ENCODE measurements at regions not wholly inside any gene's neighbourhood (a gene's known extent, or its start where the extent isn't known, plus 50 kb on each side); places are given as distances from the start of the nearest gene placed in this dataset.
A peak's percentile ranks its signal among the peaks of the same experiment; 100 is the strongest.
"Not testable (repeated sequence)": the region's sequence is repeated elsewhere in the genome, so short reads cannot be mapped to it uniquely, and the experiment has no call there.

DNA sequence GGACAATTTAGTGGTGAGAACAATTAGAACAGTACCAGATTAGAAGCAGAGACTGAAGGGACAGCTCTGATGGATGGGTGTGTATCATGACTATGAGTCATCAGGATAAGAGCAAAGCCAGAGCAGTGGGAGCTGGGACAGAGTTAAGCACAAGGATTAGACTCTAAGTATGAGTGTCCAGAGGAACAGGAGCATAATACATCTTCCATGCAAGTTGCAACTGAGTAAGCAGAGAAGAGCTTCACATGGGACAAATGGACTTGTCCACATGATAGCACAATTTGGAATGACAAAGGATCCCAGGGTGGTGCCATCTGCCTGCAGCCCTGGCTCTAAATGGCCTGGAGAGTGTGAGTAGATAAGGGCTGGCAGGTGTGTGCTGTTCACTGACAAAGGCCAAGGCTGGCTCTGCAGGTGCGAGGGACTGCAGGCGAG, 226.4 kb upstream of the CAND1 start:
- no peak for DNase-seq

DNA sequence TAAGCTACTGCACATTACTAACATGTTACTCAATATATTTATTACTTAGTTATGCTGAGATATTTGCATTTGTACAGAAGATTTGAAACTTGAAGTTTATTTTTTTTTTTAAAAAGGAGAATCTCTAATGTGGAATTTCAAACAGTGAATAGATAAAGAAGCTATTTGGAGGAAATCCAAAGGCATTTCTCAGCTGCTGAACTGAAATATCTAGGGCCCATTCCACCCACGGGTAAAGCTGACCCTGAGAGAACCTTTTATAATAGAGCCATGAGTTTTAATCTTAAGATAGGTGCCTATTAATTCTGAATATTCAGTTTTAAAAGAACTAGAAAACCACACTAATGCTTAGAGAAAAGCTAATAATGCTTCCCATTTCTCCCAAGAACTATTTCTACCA, 225.4 kb upstream of the CAND1 start:
- no peak for DNase-seq

DNA sequence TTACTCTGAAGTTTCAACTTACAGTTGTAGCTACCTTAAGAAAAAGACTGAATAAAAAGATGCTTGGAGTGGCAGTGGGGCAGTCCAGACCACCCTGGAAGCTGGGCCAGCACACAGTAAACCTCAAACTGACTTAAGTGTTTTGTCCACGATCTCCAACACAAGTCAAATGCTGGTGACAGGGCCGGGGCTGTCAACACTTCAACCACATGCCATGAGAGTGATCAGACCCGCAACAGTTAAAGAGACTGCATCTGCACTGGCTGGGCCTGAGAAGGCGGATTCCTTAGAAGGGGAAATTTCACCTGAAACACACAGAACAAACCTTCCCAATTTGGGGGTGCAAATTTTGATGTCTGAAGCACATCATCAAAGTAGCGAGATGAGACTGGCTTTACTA, 223.5 kb upstream of the CAND1 start:
- DNase-seq, result no peak

DNA sequence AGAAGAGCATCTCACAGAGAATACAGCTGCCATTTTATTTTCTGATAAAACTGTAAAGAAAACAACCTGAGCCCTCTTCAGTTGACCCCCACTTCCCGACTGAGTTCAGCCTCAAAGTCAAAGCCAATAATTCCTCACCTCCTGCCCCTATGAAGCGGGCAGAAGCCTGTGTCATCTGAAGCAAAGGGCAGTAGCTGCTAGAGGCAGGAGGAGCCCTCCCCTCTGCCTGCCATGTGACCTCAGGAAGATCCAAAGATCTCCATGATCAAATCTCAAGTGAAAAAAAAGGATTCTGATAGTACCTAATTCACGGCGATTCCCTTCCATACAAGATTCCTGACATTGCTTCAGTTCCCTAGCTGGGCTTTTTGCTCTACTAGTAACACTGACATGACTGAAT, 223.1 kb upstream of the CAND1 start:
- no peak for DNase-seq

DNA sequence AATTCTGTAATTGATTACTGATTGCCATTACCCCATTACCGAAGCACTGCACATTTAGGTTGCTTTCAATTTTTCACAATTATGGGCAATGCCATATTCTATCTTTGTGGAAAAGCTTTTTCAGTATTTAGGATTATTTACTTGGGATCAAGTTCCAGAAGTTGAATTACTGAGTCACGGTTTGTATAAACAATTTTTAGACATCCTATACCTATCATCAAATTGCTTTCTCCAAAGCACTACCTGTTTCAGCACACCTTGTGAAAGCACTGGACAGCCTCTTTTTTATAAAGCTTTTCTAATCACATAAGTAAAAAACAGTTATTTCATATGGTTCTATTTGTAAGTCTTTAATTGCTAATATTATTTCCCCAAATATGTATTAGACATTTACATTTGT, 221.5 kb upstream of the CAND1 start:
- no peak for DNase-seq

DNA sequence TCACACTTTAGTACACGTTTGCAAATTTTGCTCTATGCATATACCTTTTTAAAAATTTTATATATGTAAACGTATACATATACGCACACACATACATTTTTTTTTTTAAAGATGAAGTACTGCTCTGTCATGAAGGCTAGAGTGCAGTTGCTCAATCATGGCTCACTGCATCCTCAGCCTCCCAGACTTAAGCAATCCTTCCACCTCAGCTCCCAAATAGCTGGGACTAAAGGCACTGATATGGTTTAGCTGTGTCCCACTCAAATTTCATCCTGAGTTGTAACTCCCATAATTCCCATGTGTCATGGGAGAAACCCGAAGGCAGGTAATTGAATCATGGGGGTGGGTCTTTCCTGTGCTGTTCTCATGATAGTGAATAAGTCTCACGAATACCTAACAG, 220.8 kb upstream of the CAND1 start:
- DNase-seq, result no peak

DNA sequence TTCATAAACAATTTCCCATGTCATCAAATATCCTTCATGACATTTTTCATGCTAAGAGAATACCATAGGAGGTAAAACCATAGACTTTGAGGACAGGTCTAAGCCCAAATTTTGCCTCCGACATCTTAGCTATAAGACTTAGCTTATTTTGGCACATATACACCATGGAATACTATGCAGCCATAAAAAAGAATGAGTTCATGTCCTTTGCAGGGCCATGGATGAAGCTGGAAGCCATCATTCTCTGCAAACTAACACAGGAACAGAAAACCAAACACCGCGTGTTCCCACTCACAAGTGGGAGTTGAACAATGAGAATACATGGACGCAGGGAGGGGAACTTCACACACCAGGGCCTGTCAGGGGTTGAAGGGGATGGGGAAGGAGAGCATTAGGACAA, 220.0 kb upstream of the CAND1 start:
- DNase-seq, result not testable (repeated sequence)

DNA sequence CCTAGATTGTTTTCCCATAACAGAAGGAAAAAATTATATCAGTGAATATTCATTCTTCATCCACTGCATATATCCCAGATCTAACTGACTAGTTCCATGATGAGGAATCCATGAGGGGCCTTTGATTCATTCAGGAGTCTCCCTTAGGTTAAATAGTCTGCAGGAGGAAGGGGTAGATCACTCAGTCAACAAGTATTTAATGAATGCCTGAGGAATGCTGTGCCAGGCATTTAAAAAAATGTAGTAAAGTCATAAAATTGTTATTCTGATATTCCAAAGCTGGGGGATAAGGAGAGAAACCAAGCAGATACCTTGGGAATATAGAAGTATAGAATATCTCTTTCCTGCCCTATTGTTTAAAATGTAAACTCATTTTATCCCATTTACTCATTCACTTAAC, 216.2 kb upstream of the CAND1 start:
- no peak for DNase-seq

DNA sequence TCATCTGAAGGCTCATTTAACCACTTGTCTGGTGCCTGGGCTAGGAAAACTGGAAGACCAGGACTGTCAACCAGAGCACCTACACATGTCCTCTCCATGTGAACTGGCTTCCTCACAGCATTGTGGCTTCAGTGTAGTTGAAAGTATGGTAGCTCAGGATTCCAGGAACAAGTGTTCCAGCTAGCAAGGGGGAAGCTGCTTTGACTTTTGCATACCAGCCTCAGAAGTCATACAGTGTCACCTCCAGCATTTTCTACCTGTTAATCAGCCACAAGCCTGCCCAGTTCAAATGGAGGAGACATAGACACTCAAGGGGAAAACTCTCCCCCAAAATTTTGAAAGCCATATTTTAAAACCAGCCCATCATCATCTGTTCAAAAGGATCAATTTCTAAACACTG, 212.8 kb upstream of the CAND1 start:
- no peak for DNase-seq

DNA sequence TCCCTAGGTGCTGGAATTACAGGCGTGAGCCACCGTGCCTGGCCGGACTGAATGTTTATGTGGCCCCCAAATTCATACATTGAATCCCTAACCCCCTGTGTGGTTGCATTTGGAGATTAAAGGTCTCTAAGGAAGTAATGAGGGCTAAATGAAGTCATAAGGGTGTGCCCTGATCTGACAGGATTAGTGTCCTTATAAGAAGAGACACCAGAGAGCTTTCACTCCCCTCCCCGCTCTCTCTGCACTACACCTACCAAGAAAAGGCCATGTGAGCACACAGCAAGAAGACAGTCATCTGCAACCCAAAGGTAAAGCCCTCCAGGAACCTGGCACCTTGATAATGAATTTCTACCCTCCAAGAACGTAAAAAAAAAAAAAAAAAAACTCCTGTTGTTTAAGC, 212.1 kb upstream of the CAND1 start:
- no peak for DNase-seq

DNA sequence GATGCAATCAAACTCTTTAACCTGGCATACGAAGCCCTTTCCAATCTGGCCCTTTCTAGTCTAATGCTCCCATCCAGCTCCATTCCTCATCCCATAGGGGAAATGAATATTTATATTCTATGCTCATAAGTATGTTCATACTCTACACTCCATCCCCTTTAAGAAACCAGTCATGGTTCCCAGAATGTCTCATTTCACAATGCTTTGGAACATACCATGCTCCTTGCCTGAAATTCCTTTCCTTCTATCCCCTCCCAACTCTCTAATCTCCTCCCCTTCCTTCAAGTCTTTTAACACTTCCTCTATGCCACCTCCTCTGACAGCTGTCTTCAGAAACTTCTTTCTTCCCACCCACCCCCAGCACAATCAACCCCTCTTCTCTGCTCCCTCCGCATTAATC, 207.0 kb upstream of the CAND1 start:
- no peak for DNase-seq

DNA sequence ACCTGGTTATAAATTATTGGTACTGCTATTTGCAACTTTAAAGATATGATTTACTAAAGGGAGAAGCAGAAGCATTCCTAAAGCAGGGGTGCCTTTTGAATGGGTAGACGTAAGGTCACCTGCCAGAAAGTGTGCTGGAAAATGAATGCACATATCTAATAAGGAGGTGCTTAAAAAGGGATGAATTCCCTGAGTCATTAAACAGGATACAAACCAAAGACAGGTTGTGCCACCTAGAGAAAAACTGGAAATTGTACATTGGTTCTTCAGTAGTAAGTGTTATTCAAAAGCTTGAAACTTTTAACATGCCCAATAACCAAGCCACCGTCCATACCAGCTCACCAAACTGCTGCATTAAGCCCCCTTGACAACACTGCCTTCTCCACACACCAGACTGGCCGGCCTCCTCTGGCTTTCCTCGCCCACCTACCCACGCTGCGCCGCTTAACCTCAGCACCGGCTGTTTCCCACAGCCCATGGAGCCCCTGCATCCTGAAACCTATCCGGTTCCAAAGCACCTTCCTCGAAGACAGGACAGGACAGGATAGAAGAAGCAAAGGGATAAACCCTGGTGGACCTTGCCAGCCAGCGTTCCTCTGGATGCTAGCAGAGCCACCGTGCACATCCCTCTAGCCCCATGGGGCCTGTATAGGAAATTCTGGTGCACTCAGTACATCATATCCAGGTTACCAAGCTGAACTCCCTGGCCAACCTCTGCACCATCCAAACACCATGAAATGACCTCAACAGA, 201.5 kb upstream of the CAND1 start:
- DNase-seq, result no peak

DNA sequence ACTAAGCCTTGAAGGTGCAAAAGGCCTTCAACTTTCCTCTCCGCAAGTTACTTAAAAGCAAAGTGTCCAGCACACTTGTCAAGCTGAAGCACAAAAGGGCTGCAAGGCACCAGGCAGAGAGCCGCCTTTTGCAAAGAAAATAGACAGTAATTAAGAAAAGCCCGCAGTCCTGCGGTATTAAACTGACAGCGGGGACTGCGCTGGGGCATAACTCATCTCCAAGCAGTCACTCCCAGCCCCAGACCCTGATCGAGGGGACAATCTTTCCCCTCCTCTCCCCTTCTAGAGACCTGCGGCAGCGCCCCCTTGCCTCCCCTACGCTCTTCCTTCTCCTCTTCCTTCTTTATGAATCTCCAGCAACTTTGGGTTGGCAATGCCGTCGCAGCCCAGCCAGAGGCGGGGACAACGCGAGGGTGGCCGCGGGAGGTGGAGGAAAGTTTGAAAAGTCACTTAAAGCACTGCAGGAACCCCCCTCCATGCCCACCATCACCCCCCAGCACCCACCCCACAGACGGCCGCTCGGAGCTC, 200.9 kb upstream of the CAND1 start:
- DNase-seq, result no peak

DNA sequence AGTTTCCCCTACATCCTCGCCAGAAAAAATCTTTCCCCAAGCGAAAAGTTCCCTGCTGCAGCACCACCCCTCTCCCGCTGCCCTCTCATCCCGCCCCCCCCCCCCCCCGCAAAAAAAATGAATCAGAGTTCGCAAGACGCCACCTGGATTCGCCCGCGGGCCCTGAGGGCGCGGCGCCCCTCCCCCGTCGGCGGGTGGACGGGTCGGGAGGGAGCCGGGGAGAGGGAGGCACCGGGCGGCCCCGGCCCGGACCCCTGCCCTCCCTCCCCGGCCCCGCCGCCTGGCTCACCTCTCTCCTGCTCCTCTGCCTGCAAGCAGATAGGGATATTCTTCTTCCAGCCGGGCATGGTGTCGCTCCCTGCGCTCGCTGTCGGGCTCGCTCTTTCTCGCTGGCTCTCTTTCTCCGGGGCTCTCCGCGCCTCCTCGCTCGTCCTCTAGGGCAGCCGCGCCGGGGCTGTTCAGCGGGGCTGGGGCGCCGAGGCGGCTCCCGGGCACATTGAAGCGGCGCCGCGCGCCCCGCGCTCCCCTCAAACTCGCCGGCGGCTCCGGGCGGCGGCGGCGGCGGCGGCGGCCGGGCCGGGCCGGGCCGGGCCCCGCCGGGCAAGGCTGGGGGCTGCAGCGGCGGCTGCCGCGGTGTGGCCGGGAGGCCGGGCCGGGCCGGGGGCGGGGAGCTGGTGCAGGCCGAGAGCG, 200.3 kb upstream of the CAND1 start:
- no peak for DNase-seq

DNA sequence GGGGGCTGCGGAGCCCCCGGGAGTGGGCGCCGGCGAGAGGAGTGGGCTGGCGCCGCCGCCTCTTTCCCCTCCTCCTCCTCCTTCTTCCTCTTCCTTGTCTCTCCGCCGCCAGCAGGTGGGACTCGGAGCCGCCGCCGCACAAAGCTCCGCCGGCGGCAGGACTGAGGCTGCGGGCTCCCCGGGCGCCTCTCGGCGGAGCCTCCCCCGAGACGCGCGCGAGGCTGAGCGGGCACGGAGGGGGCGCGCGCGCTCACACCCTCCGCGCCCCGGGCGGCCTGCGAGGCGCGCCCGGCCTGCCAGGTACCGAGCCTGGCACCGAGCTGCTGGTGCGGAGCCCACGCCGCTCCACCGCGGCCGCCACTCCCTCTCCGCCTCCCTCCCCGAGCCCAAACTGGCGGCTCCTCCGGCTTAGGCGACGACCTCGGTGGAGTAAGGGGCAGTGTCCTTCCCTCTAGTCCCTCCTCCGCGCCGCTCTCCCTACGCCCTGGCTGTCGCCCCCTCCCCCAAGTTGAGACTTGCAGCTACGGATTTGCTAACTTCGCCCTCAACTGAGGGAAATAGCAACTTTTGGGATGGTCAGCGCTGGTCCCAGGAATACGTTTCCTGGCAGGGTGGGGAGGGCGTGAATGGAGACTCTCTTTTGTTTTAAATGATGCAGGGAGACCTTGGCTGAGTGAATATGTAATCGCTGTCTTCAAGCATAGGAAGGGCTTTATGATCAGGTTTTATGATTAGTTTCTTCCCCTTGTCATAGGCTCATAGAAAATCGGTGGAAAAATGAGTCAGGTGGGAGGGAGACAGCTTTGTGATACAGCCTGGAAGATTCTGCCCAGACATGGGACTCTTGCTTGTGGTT, 199.5 kb upstream of the CAND1 start:
- peak; percentile 15 for DNase-seq

DNA sequence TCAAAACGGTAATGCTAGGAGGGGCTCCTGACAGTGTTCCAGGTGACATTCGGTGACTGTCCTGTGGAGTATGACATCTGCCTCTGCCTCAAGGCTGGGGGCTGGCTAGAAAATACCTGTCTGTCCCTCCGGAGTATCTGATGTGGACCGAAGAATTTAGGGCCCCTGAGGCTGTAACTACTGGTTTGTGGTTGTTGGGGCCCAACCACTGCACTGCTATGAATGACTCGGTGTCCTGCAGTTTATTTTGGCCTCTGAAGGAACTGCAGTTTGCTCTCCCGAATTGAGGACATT, 198.9 kb upstream of the CAND1 start:
- DNase-seq, result no peak

DNA sequence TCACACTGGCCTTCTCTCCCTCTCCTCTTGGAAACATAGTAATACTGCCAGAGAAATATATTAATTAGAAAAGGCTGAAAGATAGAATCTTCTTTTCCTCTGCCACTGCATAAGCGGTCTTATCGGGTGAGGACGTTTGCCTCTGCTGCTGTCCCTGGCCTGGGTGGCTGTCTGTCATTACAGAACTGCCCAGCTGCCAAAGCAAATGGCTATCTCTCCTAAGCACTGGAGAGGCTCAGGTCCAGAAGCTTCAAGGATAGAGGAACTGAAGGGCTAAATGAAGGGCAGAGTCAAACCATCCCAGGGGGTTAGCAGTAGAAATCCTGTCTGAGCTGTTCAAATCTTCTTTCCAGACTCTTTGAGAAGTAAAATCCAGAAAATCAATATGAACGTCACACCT, 198.6 kb upstream of the CAND1 start:
- DNase-seq, result no peak

DNA sequence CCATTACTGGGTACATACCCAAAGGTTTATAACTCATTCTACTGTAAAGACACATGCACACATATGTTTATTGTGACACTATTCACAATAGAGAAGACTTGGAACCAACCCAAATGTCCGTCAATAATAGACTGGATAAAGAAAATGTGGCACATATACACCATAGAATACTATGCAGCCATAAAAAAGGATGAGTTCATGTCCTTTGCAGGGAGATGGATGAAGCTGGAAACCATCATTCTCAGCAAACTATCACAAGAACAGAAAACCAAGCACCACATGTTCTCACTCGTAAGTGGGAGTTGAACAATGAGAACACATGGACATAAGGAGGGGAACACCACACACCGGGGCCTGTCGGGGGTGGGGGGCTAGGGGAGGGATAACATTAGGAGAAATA, 196.9 kb upstream of the CAND1 start:
- DNase-seq, result not testable (repeated sequence)

DNA sequence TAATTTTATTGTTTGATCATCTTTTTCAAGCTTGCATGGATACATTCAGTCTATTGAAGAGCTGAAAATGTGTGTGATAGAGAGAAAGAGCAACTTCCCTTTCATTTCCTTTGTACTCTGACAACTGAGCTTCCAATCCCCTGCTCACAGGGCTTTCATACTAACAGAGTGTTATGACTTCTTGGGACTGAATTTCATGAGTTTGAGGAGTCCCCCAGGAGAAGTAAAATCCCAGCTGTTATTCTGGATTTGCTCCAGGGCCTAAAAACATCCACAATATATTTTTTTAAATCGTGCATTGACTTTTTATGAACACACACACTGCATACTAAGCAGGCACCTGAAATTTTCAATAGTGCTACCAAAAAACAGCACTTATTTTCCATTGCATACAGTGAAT, 195.8 kb upstream of the CAND1 start:
- no peak for DNase-seq

DNA sequence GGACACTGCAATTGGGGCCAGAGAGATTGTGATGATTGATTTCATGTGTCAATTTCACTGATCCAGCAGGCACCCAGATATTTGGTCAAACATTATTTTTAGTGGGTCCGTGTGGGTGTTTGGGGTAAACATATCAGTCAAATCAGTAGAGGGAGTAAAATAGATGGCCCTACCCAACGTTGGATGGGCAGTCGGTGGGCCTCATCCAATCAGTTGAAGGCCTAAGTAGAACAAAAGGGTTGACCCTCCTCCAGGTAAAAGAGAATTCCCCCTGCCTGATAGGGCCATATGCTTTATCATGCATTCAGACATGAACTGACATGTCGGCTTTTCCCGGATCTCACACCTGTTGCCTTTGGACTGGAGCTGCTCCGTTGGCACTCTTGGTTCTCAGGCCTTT, 195.1 kb upstream of the CAND1 start:
- no peak for DNase-seq

DNA sequence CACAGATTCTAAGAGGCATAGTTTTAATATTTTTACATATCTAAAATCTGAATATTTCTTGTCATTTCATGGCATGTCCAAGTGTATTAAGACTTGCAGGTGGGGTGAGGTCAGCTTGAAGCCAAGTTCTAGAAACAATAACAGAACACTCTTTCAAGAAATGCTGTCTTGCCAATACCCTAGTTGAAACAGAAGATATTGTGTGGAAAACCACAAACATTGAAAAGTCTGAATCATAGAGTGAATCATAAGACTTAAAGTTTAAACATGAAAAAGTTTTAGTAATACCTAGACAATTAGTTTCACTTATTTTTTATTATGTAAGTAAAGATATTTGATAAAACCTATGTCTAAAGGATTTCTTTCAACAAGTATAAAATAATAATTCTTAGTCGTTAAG, 191.5 kb upstream of the CAND1 start:
- no peak for DNase-seq

DNA sequence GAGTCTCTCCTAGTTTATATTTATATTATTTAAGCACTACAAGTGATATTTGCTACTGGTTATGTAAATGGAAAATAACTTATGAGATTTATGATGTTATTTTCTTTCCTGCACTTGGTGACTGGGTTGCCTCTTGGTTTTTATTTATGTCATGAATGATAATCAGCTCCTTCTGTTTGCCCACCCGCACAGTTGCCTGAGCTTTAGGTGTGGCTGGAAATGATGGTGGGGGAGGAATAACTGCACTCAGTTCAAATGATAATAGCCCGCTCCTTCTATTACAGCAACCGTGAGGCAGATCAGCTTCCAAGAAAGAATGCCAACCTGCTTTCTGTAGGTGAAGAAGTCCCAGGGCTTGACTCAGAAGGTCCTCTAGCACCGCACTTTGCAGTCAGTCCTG, 190.2 kb upstream of the CAND1 start:
- no peak for DNase-seq

DNA sequence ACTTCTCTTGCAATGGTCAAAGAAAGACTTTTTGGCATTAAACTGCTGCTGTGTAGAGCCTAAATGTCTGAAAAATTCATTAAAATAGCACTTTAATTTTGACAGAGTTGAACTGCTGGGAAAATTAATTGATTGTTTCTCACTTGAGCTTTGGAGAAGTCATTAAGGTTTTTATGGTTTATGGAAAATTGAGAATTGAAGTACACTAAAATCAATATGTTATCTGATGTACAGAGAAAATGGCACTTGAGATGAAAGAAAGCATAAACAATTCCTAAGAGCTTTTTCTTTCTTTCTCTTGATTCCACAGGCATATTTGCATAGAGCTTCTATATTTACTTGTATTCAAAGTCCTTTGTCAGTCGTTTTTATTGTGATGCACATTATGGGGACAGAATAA, 188.5 kb upstream of the CAND1 start:
- no peak for DNase-seq
